Epithelial cell of esophagus (primary cell): ENCODE measurements at regions not wholly inside any gene's neighbourhood (a gene's known extent, or its start where the extent isn't known, plus 50 kb on each side); places are given as distances from the start of the nearest gene placed in this dataset.

Source experiments
- DNase-seq: peaks from one replicate; pipeline ENCODE4 v3.0.0; 2010; ENCODE audit warnings: low read depth
- H3K4me3 ChIP-seq: 2 replicates; pipeline ENCODE4 v1.5.1; 2011; ENCODE audit warnings: mild to moderate bottlenecking, low read length, control low read depth
- CTCF ChIP-seq: IDR thresholded peaks from 2 replicates; pipeline ENCODE4 v1.5.1; 2011; ENCODE audit warnings: low read depth, mild to moderate bottlenecking, low read length, control low read depth, inconsistent platforms; ENCODE audit not compliant: insufficient read depth; ENCODE audit errors: missing control alignments

- DNase-seq, result no peak
- no peak for TF ChIP-seq CTCF
- H3K4me3 ChIP-seq, result no peak overlapping the region
Observed at GRCh38 chr10:118508355-118508754, 87.1 kb downstream of the PRLHR start.

GRCh38 chr10:118506671-118507590, 88.5 kb downstream of the PRLHR start:
- DNase-seq, result no peak
- no peak for TF ChIP-seq CTCF
- no peak overlapping the region for H3K4me3 ChIP-seq

GRCh38 chr10:118505363-118505762, 90.1 kb downstream of the PRLHR start:
- no peak overlapping the region for H3K4me3 ChIP-seq
- TF ChIP-seq CTCF, result no peak
- DNase-seq, result no peak

- no peak overlapping the region for H3K4me3 ChIP-seq
- no peak for TF ChIP-seq CTCF
- DNase-seq, result peak; percentile 98
Observed at GRCh38 chr10:118504467-118505205, 90.8 kb downstream of the PRLHR start.

GRCh38 chr10:118504044-118504443, 91.4 kb downstream of the PRLHR start:
- DNase-seq, result no peak
- no peak overlapping the region for H3K4me3 ChIP-seq
- no peak for TF ChIP-seq CTCF

GRCh38 chr10:118503192-118503591, 92.3 kb downstream of the PRLHR start:
- H3K4me3 ChIP-seq, result no peak overlapping the region
- DNase-seq, result no peak
- no peak for TF ChIP-seq CTCF
